WERI-Rb-1 (cell line): ENCODE measurements at regions not wholly inside any gene's neighbourhood (a gene's known extent, or its start where the extent isn't known, plus 50 kb on each side); places are given as distances from the start of the nearest gene placed in this dataset.

Source experiments
- DNase-seq: peaks from one replicate; pipeline ENCODE4 v3.0.0-alpha.2; 2020
- H3K27ac ChIP-seq: fragments of 250-450 bp; sonication (Bioruptor Pico); 2 replicates; pipeline ENCODE4 v1.5.1; 2020; ENCODE audit warnings: mild to moderate bottlenecking, moderate library complexity
- H3K27me3 ChIP-seq: fragments of 250-450 bp; sonication (Bioruptor Pico); 2 replicates; pipeline ENCODE4 v1.5.1; 2021; ENCODE audit warnings: mild to moderate bottlenecking, low read depth, moderate library complexity; ENCODE audit not compliant: insufficient read depth, severe bottlenecking
- H3K36me3 ChIP-seq: fragments of 250-450 bp; sonication (Bioruptor Pico); 2 replicates; pipeline ENCODE4 v1.5.1; 2020; ENCODE audit warnings: mild to moderate bottlenecking, moderate library complexity
- H3K4me3 ChIP-seq: 2 replicates; pipeline ENCODE4 v1.5.1; 2011; ENCODE audit warnings: low read depth, mild to moderate bottlenecking, control low read depth, low read length
- H3K9me3 ChIP-seq: fragments of 250-450 bp; sonication (Bioruptor Pico); 2 replicates; pipeline ENCODE4 v1.5.1; 2021; ENCODE audit warnings: mild to moderate bottlenecking, moderate library complexity; ENCODE audit not compliant: severe bottlenecking
- TF ChIP-seq, protein P1 (sequence below): IDR thresholded peaks from 2 replicates; pipeline ENCODE4 v1.5.1; 2011; ENCODE audit warnings: low read depth, mild to moderate bottlenecking, control low read depth, inconsistent platforms, low read length

DNA sequence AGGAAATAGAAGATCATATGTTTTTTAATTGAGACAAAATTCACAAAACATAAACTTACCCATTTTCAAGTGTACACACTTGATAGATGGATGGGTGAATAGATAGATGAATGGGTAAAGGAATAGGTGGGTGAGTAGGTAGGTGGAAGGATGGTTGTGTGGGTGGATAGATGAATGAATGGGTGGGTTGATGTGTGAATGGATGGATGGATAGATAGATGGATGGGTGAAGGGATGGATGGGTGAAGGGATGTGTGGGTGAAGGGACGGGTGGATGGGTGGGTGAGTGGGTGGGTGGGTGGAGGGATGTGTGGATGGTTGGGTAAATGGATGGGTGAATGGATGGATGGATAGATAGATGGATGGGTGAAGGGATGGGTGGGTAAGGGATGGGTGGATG, 86.1 kb upstream of the KCND3 start:
- no peak overlapping the region for H3K4me3 ChIP-seq
- H3K27me3 ChIP-seq = no peaks in the 10 kb centered on the region
- TF ChIP-seq, protein P1, sequence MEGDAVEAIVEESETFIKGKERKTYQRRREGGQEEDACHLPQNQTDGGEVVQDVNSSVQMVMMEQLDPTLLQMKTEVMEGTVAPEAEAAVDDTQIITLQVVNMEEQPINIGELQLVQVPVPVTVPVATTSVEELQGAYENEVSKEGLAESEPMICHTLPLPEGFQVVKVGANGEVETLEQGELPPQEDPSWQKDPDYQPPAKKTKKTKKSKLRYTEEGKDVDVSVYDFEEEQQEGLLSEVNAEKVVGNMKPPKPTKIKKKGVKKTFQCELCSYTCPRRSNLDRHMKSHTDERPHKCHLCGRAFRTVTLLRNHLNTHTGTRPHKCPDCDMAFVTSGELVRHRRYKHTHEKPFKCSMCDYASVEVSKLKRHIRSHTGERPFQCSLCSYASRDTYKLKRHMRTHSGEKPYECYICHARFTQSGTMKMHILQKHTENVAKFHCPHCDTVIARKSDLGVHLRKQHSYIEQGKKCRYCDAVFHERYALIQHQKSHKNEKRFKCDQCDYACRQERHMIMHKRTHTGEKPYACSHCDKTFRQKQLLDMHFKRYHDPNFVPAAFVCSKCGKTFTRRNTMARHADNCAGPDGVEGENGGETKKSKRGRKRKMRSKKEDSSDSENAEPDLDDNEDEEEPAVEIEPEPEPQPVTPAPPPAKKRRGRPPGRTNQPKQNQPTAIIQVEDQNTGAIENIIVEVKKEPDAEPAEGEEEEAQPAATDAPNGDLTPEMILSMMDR = no peak
- H3K27ac ChIP-seq = no peak overlapping the region
- peaks cover 3% of the 10 kb centered on the region for H3K9me3 ChIP-seq
- H3K36me3 ChIP-seq = no peaks in the 10 kb centered on the region
- DNase-seq = no peak

DNA sequence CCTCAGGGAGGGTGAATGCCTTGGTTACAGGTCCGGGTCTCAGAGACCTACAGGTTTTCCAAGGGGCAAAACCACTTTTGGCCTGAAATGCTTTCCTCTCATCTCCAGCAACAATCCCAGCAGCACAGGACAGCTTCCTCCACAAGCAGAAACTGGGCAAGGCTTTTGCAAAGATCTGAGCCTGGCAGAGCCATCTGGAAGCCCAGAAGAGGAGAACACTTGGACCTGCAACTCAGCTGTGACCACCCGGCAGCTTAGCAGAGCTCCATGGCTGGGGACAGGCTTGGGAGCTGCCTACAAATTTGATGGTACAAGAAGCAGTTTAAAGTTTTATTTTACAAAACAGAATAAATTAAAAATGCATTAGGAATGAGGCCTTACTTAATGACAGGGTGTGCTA, 90.0 kb upstream of the KCND3 start:
- no peaks in the 10 kb centered on the region for H3K36me3 ChIP-seq
- no peak for DNase-seq
- no peaks in the 10 kb centered on the region for H3K27me3 ChIP-seq
- H3K27ac ChIP-seq = no peak overlapping the region
- no peak overlapping the region for H3K4me3 ChIP-seq
- no peaks in the 10 kb centered on the region for H3K9me3 ChIP-seq
- TF ChIP-seq, protein P1 = no peak

DNA sequence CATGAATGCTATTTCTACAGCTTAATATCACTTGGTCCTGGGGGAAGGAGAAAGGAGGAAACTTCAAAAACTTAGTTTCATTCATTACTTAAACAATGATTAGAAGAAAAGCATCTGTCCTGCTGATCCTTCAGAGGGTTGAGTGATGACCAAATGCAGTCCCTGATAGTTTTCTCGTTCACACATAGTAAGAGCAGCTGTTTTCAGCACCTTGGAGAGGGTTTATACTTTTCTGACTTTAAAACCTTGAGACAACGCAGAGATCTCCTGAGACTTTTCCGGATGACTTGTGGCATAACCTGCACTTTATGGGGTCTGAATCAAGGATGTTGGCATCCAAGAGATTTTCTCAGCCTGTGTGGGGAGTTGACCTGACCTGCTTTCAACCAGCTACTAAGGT, 94.0 kb upstream of the KCND3 start:
- Histone ChIP-seq H3K27me3 (peaks cover 6% of the 10 kb centered on the region), H3K9me3 (no peaks in the 10 kb centered on the region), H3K27ac (no peak overlapping the region), H3K36me3 (no peaks in the 10 kb centered on the region), H3K4me3 (no peak overlapping the region)
- no peak for DNase-seq
- TF ChIP-seq, protein P1 = no peak

DNA sequence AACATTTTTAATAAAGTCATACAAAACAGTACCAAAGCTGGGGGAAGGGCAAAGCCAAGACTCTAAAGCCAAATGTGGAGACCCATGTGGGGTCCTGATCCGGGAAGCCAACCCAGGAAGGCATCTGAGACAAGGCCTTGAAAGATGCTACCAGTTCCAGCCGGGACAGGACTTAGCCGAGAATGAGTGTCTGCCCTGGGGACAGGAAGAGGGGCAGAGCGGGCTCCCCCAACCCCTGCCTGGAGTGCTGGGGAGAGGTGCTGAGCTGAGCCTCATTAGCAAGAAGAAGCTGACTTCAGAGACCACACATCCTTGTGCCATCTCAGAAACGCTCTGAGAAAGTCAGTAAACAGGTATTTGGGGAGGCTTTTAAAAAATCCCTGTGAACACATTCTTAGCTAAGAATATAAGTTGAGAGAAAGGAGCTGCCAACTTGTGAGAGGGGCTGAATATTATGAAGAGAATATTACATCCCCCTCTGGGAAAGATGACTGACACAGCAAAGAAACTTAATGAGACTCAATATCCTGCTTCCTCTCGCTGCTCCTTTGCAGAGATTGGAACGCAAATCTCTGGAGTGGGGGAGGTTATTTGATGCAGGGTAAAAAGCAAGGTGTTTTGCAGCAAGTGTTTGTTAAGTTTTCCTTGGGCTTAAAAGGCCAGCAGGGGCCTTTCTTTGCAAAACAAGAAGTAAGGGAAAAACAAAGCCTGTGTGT, 103.3 kb upstream of the KCND3 start:
- DNase-seq = no peak
- H3K4me3 ChIP-seq = no peak overlapping the region
- TF ChIP-seq, protein P1 = no peak
- no peaks in the 10 kb centered on the region for H3K9me3 ChIP-seq
- no peaks in the 10 kb centered on the region for H3K27me3 ChIP-seq
- H3K36me3 ChIP-seq = no peaks in the 10 kb centered on the region
- H3K27ac ChIP-seq = no peak overlapping the region

DNA sequence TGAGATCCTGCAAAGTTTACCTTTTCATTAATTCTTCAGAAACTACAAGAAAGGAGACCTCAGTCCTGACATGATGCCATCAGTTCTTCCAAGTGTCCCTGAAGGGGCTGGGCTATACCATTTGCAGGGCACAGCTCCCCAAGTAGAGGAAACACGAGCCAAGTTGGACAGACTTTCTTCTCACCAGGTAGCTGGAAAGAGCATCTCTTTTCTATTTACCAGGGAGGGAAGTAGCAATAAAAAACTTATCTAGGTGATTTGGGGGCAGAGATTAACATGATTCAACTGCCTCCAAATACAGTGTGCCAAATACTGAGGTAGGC, 103.9 kb upstream of the KCND3 start:
- TF ChIP-seq, protein P1 = no peak
- no peaks in the 10 kb centered on the region for H3K36me3 ChIP-seq
- no peak for DNase-seq
- H3K27me3 ChIP-seq = peaks cover 2% of the 10 kb centered on the region
- H3K27ac ChIP-seq = no peak overlapping the region
- H3K4me3 ChIP-seq = no peak overlapping the region
- no peaks in the 10 kb centered on the region for H3K9me3 ChIP-seq

DNA sequence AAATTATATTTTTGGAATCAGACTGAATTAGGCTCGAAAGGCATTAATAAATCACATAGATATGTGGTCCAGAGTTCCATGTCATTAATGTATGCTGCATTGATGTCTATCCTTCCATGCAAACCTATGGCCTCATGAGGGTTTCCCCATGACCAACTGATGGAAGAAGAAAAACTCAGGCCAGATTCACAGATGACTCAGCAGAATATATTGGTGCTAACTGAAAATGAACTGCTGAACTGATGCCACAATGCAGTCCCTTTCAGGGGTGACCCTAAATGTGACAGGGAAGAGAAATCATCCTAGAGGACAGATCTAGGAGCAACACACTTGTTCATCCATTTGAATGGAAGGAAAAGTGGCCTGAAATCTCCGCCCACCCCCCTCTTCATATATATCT, 110.5 kb upstream of the KCND3 start:
- Histone ChIP-seq H3K4me3 (no peak overlapping the region), H3K9me3 (no peaks in the 10 kb centered on the region), H3K27ac (no peak overlapping the region), H3K36me3 (no peaks in the 10 kb centered on the region), H3K27me3 (peaks cover 2% of the 10 kb centered on the region)
- DNase-seq = no peak
- TF ChIP-seq, protein P1 = no peak
